SK-N-SH treated with all-trans-retinoic acid at 6 μM for 48 hours (cell line): ENCODE measurements at regions not wholly inside any gene's neighbourhood (a gene's known extent, or its start where the extent isn't known, plus 50 kb on each side); places are given as distances from the start of the nearest gene placed in this dataset.

ENCODE experiments used
- ATAC-seq: fragments of 200-7000 bp; cut with Tn5 transposase; 3 replicates; pipeline ENCODE4 v1.9.1; 2020; ENCODE audit warnings: mild to moderate bottlenecking, moderate library complexity
- ARNTL ChIP-seq: fragments of 450-650 bp; formaldehyde crosslinking; IDR thresholded peaks from 2 replicates; pipeline ENCODE4 v1.5.0; 2020; ENCODE audit warnings: low read depth, mild to moderate bottlenecking, moderate library complexity, borderline replicate concordance
- CSDC2 ChIP-seq: fragments of 250-450 bp; sonication (Bioruptor Pico); IDR thresholded peaks from 2 replicates; pipeline ENCODE4 v1.5.0; 2020; ENCODE audit warnings: mild to moderate bottlenecking, moderate library complexity
- ESRRG ChIP-seq: fragments of 250-450 bp; sonication (Bioruptor Pico); IDR thresholded peaks from 2 replicates; pipeline ENCODE4 v1.6.1; 2021; ENCODE audit warnings: mild to moderate bottlenecking
- GLIS3 ChIP-seq: fragments of 250-450 bp; sonication (Bioruptor Pico); IDR thresholded peaks from 2 replicates; pipeline ENCODE4 v1.5.0; 2020; ENCODE audit warnings: mild to moderate bottlenecking, moderate library complexity
- ISL1 ChIP-seq: fragments of 250-450 bp; sonication (Bioruptor Pico); IDR thresholded peaks from 2 replicates; pipeline ENCODE4 v2.1.2; 2022; ENCODE audit warnings: mild to moderate bottlenecking, moderate library complexity
- OSR1 ChIP-seq: fragments of 250-450 bp; sonication (Bioruptor Pico); IDR thresholded peaks from 2 replicates; pipeline ENCODE4 v1.8.0; 2022; ENCODE audit warnings: moderate library complexity, mild to moderate bottlenecking, inconsistent platforms
- PPARA ChIP-seq: fragments of 250-450 bp; sonication (Bioruptor Pico); IDR thresholded peaks from 2 replicates; pipeline ENCODE4 v1.5.0; 2020; ENCODE audit warnings: mild to moderate bottlenecking, borderline replicate concordance
- SNAI2 ChIP-seq: fragments of 250-450 bp; sonication (Bioruptor Pico); IDR thresholded peaks from 2 replicates; pipeline ENCODE4 v1.5.0; 2020; ENCODE audit warnings: mild to moderate bottlenecking, moderate library complexity
- TCF4 ChIP-seq: fragments of 250-450 bp; sonication (Bioruptor Pico); IDR thresholded peaks from 2 replicates; pipeline ENCODE4 v1.8.0; 2021; ENCODE audit warnings: mild to moderate bottlenecking, moderate library complexity, borderline replicate concordance
- TOX ChIP-seq: fragments of 250-450 bp; sonication (Bioruptor Pico); IDR thresholded peaks from 2 replicates; pipeline ENCODE4 v1.8.0; 2021; ENCODE audit warnings: mild to moderate bottlenecking, moderate library complexity, borderline replicate concordance
- ZC3H10 ChIP-seq: fragments of 250-450 bp; sonication (Bioruptor Pico); IDR thresholded peaks from 2 replicates; pipeline ENCODE4 v1.5.1; 2021; ENCODE audit warnings: mild to moderate bottlenecking, moderate library complexity
- ZFP30 ChIP-seq: fragments of 450-650 bp; formaldehyde crosslinking; IDR thresholded peaks from 2 replicates; pipeline ENCODE4 v1.5.0; 2022; ENCODE audit warnings: mild to moderate bottlenecking, moderate library complexity
- ZNF565 ChIP-seq: fragments of 450-650 bp; formaldehyde crosslinking; conservative IDR thresholded peaks from 2 replicates; pipeline ENCODE4 v1.5.0; 2020; ENCODE audit warnings: low read depth, mild to moderate bottlenecking, moderate library complexity
- ZNF70 ChIP-seq: fragments of 450-650 bp; formaldehyde crosslinking; IDR thresholded peaks from 2 replicates; pipeline ENCODE4 v1.5.0; 2020; ENCODE audit warnings: mild to moderate bottlenecking, moderate library complexity
- ZNF8 ChIP-seq: fragments of 450-650 bp; formaldehyde crosslinking; IDR thresholded peaks from 2 replicates; pipeline ENCODE4 v1.5.0; 2020; ENCODE audit warnings: mild to moderate bottlenecking, moderate library complexity
- TF ChIP-seq, protein P1 (sequence below): fragments of 250-450 bp; sonication (Bioruptor Pico); IDR thresholded peaks from 2 replicates; pipeline ENCODE4 v1.8.0; 2021; ENCODE audit warnings: low read depth, mild to moderate bottlenecking, moderate library complexity, borderline replicate concordance
- TF ChIP-seq, protein P2 (sequence below): fragments of 250-450 bp; sonication (Bioruptor Pico); IDR thresholded peaks from 2 replicates; pipeline ENCODE4 v1.5.0; 2020; ENCODE audit warnings: mild to moderate bottlenecking, moderate library complexity
- TF ChIP-seq, protein P3 (sequence below): fragments of 250-450 bp; sonication (Bioruptor Pico); IDR thresholded peaks from 2 replicates; pipeline ENCODE4 v1.5.1; 2020; ENCODE audit warnings: low read depth, mild to moderate bottlenecking, moderate library complexity
- TF ChIP-seq, protein P4 (sequence below): fragments of 250-450 bp; sonication (Bioruptor Pico); IDR thresholded peaks from 2 replicates; pipeline ENCODE4 v1.8.0; 2020; ENCODE audit warnings: mild to moderate bottlenecking, moderate library complexity, borderline replicate concordance

DNA sequence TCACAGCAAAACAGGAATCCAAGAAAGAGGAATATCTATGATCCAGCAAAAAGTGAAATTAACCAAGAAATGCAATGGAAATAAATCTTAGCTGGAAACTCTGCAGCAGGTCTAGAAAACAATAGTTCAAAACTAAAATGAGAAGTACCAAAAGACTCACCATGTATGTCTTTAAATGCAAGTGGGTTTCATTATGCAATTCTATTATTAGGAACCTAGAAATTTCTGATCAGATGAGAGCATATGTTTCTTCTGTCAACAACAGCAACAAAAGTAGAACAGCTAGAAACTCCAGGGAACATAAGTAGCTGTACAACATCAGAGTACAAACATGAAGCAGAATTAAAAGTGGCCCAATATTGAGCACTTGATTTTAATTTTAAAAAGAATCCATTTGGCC lies 304.0 kb downstream of the ARHGAP12 start:
- TF ChIP-seq ARNTL (CRISPR knock-in tag) (no peak), PPARA (CRISPR knock-in tag) (no peak), TCF4 (no peak), SNAI2 (CRISPR knock-in tag) (no peak), ZNF565 (CRISPR knock-in tag) (no peak), ESRRG (CRISPR knock-in tag) (no peak), ZFP30 (CRISPR knock-in tag) (no peak), GLIS3 (CRISPR knock-in tag) (no peak), ZNF70 (no peak), ZNF8 (no peak)
- TF ChIP-seq, protein P1, sequence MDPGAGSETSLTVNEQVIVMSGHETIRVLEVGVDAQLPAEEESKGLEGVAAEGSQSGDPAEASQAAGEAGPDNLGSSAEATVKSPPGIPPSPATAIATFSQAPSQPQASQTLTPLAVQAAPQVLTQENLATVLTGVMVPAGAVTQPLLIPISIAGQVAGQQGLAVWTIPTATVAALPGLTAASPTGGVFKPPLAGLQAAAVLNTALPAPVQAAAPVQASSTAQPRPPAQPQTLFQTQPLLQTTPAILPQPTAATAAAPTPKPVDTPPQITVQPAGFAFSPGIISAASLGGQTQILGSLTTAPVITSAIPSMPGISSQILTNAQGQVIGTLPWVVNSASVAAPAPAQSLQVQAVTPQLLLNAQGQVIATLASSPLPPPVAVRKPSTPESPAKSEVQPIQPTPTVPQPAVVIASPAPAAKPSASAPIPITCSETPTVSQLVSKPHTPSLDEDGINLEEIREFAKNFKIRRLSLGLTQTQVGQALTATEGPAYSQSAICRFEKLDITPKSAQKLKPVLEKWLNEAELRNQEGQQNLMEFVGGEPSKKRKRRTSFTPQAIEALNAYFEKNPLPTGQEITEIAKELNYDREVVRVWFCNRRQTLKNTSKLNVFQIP (CRISPR knock-in tag), result no peak
- TF ChIP-seq, protein P2, sequence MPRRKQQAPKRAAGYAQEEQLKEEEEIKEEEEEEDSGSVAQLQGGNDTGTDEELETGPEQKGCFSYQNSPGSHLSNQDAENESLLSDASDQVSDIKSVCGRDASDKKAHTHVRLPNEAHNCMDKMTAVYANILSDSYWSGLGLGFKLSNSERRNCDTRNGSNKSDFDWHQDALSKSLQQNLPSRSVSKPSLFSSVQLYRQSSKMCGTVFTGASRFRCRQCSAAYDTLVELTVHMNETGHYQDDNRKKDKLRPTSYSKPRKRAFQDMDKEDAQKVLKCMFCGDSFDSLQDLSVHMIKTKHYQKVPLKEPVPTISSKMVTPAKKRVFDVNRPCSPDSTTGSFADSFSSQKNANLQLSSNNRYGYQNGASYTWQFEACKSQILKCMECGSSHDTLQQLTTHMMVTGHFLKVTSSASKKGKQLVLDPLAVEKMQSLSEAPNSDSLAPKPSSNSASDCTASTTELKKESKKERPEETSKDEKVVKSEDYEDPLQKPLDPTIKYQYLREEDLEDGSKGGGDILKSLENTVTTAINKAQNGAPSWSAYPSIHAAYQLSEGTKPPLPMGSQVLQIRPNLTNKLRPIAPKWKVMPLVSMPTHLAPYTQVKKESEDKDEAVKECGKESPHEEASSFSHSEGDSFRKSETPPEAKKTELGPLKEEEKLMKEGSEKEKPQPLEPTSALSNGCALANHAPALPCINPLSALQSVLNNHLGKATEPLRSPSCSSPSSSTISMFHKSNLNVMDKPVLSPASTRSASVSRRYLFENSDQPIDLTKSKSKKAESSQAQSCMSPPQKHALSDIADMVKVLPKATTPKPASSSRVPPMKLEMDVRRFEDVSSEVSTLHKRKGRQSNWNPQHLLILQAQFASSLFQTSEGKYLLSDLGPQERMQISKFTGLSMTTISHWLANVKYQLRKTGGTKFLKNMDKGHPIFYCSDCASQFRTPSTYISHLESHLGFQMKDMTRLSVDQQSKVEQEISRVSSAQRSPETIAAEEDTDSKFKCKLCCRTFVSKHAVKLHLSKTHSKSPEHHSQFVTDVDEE (CRISPR knock-in tag), result no peak
- TF ChIP-seq, protein P3, sequence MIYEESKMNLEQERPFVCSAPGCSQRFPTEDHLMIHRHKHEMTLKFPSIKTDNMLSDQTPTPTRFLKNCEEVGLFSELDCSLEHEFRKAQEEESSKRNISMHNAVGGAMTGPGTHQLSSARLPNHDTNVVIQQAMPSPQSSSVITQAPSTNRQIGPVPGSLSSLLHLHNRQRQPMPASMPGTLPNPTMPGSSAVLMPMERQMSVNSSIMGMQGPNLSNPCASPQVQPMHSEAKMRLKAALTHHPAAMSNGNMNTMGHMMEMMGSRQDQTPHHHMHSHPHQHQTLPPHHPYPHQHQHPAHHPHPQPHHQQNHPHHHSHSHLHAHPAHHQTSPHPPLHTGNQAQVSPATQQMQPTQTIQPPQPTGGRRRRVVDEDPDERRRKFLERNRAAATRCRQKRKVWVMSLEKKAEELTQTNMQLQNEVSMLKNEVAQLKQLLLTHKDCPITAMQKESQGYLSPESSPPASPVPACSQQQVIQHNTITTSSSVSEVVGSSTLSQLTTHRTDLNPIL (CRISPR knock-in tag), result no peak
- TF ChIP-seq, protein P4, sequence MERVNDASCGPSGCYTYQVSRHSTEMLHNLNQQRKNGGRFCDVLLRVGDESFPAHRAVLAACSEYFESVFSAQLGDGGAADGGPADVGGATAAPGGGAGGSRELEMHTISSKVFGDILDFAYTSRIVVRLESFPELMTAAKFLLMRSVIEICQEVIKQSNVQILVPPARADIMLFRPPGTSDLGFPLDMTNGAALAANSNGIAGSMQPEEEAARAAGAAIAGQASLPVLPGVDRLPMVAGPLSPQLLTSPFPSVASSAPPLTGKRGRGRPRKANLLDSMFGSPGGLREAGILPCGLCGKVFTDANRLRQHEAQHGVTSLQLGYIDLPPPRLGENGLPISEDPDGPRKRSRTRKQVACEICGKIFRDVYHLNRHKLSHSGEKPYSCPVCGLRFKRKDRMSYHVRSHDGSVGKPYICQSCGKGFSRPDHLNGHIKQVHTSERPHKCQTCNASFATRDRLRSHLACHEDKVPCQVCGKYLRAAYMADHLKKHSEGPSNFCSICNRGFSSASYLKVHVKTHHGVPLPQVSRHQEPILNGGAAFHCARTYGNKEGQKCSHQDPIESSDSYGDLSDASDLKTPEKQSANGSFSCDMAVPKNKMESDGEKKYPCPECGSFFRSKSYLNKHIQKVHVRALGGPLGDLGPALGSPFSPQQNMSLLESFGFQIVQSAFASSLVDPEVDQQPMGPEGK, result no peak

DNA sequence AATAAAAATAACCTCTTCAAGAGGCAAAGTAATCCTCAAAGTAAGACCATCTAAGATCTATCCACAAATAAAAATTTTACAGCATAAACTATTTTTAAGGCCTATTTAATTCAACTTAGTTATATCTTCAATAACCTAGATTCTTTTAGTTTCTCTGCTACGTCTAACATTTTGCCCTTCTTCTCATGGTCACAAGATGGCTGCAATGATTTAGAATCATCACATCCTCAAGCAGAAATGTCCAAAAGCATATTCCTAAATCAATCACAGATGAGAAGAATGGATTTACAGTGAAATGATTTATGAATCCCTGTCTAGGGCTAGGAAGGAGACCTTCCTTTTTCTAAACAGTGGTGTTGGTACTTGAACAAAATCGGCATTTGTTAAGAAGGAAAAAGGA lies 304.7 kb downstream of the ARHGAP12 start:
- TF ChIP-seq ZFP30 (CRISPR knock-in tag) (no peak), ZNF70 (no peak), OSR1 (CRISPR knock-in tag) (no peak), ZNF8 (no peak), ISL1 (CRISPR knock-in tag) (no peak), PPARA (CRISPR knock-in tag) (no peak), TCF4 (no peak), ZC3H10 (CRISPR knock-in tag) (no peak), CSDC2 (CRISPR knock-in tag) (no peak)
- TF ChIP-seq, protein P3 (CRISPR knock-in tag), result no peak
- no peak for ATAC-seq

More for the DNA sequence above, 304.0 kb downstream of the ARHGAP12 start:
- ATAC-seq, result no peak

DNA sequence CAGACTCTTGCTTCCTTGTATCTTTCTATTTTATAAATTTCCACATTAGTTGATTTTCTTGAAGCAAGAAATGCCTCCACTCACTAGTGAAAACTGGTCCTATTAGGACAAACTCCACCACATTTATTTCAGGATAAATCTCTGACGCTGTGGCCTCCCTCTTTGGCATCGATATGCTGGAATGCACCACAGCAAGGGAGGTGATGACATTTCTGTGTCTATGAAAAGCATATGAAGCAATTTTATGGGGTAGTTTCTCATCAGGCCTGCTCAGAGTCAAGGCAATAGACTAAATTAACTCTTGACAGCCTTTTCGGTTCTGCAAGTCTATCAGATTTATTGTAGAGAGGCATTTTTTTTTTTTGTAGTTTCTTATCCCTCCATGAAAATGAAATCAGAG lies 304.4 kb downstream of the ZEB1 start:
- ATAC-seq, result no peak
- TF ChIP-seq ZC3H10 (CRISPR knock-in tag) (no peak), ZFP30 (CRISPR knock-in tag) (no peak), GLIS3 (CRISPR knock-in tag) (no peak)

DNA sequence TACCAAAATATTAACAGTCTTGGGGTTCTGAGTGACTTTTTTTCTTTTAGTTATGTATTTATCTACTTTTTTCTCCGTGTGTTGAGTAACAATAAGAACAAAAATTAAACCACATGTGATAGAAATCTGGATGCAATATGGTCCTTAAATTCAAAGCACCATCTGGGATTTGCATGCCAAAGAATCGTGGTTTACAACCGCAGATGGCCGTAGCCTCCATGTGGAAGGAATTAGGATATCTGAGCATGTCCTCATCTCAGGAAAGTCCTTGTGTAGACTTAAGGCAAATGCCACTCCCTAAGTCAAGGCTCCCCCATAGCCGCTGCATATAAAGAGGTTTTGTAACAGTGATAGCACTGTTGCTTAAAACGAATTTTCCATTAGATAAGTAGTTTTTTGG lies 304.0 kb downstream of the ZEB1 start:
- no peak for TF ChIP-seq ESRRG (CRISPR knock-in tag)
- TF ChIP-seq TOX, result no peak
- TF ChIP-seq OSR1 (CRISPR knock-in tag), result no peak
- TF ChIP-seq SNAI2 (CRISPR knock-in tag), result no peak
- TF ChIP-seq PPARA (CRISPR knock-in tag), result no peak
- no peak; the same call in 2 of the 3 replicates for ATAC-seq
